ENCODE measurements at regions not wholly inside any gene's neighbourhood (a gene's known extent, or its start where the extent isn't known, plus 50 kb on each side); places are given as distances from the start of the nearest gene placed in this dataset.

DNA sequence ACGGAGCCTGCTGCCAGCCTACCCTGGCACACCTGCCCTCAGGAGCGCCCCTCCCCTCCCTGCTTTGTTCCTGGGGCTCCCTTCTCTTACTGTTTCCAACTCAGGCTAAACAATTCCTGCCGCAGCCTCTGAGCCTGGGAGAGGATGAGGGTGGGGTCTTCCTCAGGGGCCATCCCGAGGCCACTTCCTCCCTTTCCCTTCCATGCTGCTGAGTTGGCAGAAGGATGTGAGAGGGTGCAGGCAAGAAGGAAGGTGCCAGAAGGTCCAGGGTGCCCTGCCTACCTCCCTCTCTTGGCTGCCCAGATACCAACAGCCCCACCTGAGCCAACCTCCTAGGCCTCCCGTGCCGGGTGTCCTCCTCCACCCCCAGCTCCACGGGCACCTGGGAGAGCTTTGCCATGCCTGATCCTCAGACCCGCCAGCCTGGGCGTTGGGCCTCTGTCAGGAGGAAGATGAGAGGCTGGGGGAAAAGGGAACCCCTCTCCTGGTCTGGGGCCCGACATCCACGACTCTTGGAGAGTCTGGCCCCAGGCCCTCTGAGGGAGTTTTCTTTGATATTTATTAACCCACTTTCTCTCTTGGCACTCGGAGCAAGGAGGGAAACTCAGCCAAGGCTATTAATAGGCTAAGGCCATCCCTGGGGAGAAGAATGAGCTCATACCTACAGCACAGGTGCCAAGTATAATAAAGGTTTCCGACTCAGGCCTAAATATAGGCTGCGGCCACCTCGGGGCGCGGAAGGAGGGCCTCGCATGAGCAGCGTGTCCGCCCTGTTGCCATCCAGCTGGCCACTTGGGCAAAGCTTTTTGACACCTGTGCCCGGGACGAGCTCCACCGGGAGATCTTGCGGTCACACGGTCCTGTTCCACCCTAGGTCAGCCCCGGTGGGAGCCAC lies 232.0 kb downstream of the ENGASE start:
- no peak overlapping the region for H2AFZ ChIP-seq (ENCODE audit: low read depth, low read length, severe bottlenecking)
- H3K4me2 ChIP-seq (ENCODE audit: low read depth, low read length, poor library complexity, severe bottlenecking), result no peak overlapping the region

DNA sequence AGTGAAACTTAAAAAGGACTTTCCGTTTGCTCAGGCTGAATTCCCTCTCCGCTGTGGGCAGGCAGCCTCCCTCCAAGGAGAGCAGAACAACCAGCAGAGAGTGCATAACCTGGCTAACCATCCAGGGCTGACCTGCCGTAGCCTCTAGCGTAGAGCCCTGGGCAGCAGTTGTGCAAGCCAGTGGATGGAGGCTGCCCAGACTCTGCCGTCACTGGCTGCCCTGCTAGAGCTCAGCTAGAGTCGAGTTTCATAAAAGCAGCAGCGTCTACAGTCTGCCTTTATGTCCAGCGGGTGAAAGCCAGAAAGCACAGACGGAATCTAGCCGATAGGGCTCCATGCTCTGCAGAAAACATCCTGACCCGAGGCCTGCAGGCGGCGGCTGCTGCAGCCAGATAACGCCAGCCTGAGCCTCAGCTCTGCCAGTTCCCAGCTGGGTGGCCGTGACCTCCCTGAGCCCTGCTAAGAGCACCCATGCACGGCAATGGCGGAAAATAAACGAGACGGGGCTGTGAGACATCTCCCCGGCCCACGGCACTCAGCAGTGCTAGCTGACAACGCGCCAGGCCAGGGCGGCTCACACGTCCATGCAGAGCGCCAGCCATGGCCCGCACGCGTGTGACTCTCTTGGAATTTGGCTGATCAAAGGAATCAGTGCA lies 231.3 kb downstream of the ENGASE start:
- Histone ChIP-seq H3K9ac (ENCODE audit: low read length) (no peak overlapping the region), H2AFZ (ENCODE audit: low read depth, low read length, severe bottlenecking) (no peak overlapping the region), H3K9me3 (ENCODE audit: insufficient read depth, low read length) (no peaks in the 10 kb centered on the region), H3K9me2 (replicated peaks; ENCODE audit: insufficient read depth, low read length) (no peaks in the 10 kb centered on the region), H4K20me1 (ENCODE audit: low read depth, low read length) (no peaks in the 10 kb centered on the region), H3K36me3 (ENCODE audit: low read length) (no peaks in the 10 kb centered on the region), H3K27ac (ENCODE audit: low read depth, low read length) (no peak overlapping the region), H3K27me3 (ENCODE audit: low read length) (no peaks in the 10 kb centered on the region), H3K4me2 (ENCODE audit: low read depth, low read length, poor library complexity, severe bottlenecking) (no peak overlapping the region), H3F3A (ENCODE audit: insufficient read depth) (no peaks in the 10 kb centered on the region), H3K79me2 (ENCODE audit: insufficient read depth, low read length) (no peaks in the 10 kb centered on the region), H3K4me3 (ENCODE audit: insufficient read depth, low read length, poor library complexity, severe bottlenecking) (no peak overlapping the region)
- no peak for TF ChIP-seq EZH2phosphoT487 (conservative IDR thresholded peaks at IDR 0.05; ENCODE audit: low read length)
- TF ChIP-seq, protein P1, sequence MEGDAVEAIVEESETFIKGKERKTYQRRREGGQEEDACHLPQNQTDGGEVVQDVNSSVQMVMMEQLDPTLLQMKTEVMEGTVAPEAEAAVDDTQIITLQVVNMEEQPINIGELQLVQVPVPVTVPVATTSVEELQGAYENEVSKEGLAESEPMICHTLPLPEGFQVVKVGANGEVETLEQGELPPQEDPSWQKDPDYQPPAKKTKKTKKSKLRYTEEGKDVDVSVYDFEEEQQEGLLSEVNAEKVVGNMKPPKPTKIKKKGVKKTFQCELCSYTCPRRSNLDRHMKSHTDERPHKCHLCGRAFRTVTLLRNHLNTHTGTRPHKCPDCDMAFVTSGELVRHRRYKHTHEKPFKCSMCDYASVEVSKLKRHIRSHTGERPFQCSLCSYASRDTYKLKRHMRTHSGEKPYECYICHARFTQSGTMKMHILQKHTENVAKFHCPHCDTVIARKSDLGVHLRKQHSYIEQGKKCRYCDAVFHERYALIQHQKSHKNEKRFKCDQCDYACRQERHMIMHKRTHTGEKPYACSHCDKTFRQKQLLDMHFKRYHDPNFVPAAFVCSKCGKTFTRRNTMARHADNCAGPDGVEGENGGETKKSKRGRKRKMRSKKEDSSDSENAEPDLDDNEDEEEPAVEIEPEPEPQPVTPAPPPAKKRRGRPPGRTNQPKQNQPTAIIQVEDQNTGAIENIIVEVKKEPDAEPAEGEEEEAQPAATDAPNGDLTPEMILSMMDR (IDR thresholded peaks at IDR 0.05; ENCODE audit: insufficient read depth, low read length, poor library complexity, severe bottlenecking), result no peak

More for the DNA sequence above, 232.0 kb downstream of the ENGASE start:
- no peaks in the 10 kb centered on the region for H3K79me2 ChIP-seq (ENCODE audit: insufficient read depth, low read length)
- no peak overlapping the region for H3K27ac ChIP-seq (ENCODE audit: low read depth, low read length)
- no peaks in the 10 kb centered on the region for H3K36me3 ChIP-seq (ENCODE audit: low read length)
- TF ChIP-seq, protein P1 (IDR thresholded peaks at IDR 0.05; ENCODE audit: insufficient read depth, low read length, poor library complexity, severe bottlenecking), result no peak
- TF ChIP-seq EZH2phosphoT487 (conservative IDR thresholded peaks at IDR 0.05; ENCODE audit: low read length), result no peak
- no peaks in the 10 kb centered on the region for H3K9me3 ChIP-seq (ENCODE audit: insufficient read depth, low read length)
- H3K4me3 ChIP-seq (ENCODE audit: insufficient read depth, low read length, poor library complexity, severe bottlenecking), result no peak overlapping the region
- H3K9me2 ChIP-seq (replicated peaks; ENCODE audit: insufficient read depth, low read length), result no peaks in the 10 kb centered on the region
- no peaks in the 10 kb centered on the region for H4K20me1 ChIP-seq (ENCODE audit: low read depth, low read length)
- H3K9ac ChIP-seq (ENCODE audit: low read length), result no peak overlapping the region
- no peaks in the 10 kb centered on the region for H3F3A ChIP-seq (ENCODE audit: insufficient read depth)
- H3K27me3 ChIP-seq (ENCODE audit: low read length), result no peaks in the 10 kb centered on the region

- Histone ChIP-seq H2AFZ (ENCODE audit: low read depth, low read length, severe bottlenecking) (no peak overlapping the region), H3K4me3 (ENCODE audit: insufficient read depth, low read length, poor library complexity, severe bottlenecking) (no peak overlapping the region), H3K27ac (ENCODE audit: low read depth, low read length) (no peak overlapping the region), H3K36me3 (ENCODE audit: low read length) (no peaks in the 10 kb centered on the region), H3K27me3 (ENCODE audit: low read length) (no peaks in the 10 kb centered on the region), H3K4me2 (ENCODE audit: low read depth, low read length, poor library complexity, severe bottlenecking) (no peak overlapping the region), H3F3A (ENCODE audit: insufficient read depth) (no peaks in the 10 kb centered on the region), H4K20me1 (ENCODE audit: low read depth, low read length) (no peaks in the 10 kb centered on the region), H3K9me2 (replicated peaks; ENCODE audit: insufficient read depth, low read length) (no peaks in the 10 kb centered on the region), H3K79me2 (ENCODE audit: insufficient read depth, low read length) (no peaks in the 10 kb centered on the region), H3K9ac (ENCODE audit: low read length) (no peak overlapping the region), H3K9me3 (ENCODE audit: insufficient read depth, low read length) (no peaks in the 10 kb centered on the region)
- no peak for TF ChIP-seq EZH2phosphoT487 (conservative IDR thresholded peaks at IDR 0.05; ENCODE audit: low read length)
- TF ChIP-seq, protein P1 (IDR thresholded peaks at IDR 0.05; ENCODE audit: insufficient read depth, low read length, poor library complexity, severe bottlenecking), result no peak
Observed at GRCh38 chr17:79305376-79305767, 230.7 kb downstream of the ENGASE start.

Measured in SU-DHL-6 (cell line).